GM21737 (cell line): ENCODE measurements at regions not wholly inside any gene's neighbourhood (a gene's known extent, or its start where the extent isn't known, plus 50 kb on each side); places are given as distances from the start of the nearest gene placed in this dataset.

Experiments used
- ATAC-seq: cut with Tn5 transposase; IDR thresholded peaks from one replicate; pipeline ENCODE4 v1.9.1; 2021; ENCODE audit warnings: mild to moderate bottlenecking, moderate library complexity; ENCODE audit not compliant: unreplicated experiment

- ATAC-seq: no peak
Measured at GRCh38 chr18:55121397-55122170, 162.3 kb upstream of the CCDC68 start.

- no peak for ATAC-seq
Measured at GRCh38 chr18:55120896-55121295, 161.6 kb upstream of the CCDC68 start.

GRCh38 chr18:55119434-55119833 is 160.2 kb upstream of the CCDC68 start:
- ATAC-seq: no peak

- ATAC-seq: no peak
Measured at GRCh38 chr18:55119016-55119415, 159.8 kb upstream of the CCDC68 start.

GRCh38 chr18:55116863-55117262 is 157.6 kb upstream of the CCDC68 start:
- no peak for ATAC-seq

GRCh38 chr18:55115606-55116005 is 156.3 kb upstream of the CCDC68 start:
- no peak for ATAC-seq

GRCh38 chr18:55114876-55115275 is 155.6 kb upstream of the CCDC68 start:
- ATAC-seq: no peak

GRCh38 chr18:55113800-55114199 is 154.5 kb upstream of the CCDC68 start:
- no peak for ATAC-seq

- no peak for ATAC-seq
Measured at GRCh38 chr18:55111271-55111670, 152.0 kb upstream of the CCDC68 start.

GRCh38 chr18:55110436-55110835 is 151.2 kb upstream of the CCDC68 start:
- ATAC-seq: no peak

GRCh38 chr18:55109818-55110414 is 150.7 kb upstream of the CCDC68 start:
- no peak for ATAC-seq

GRCh38 chr18:55106906-55107305 is 147.6 kb upstream of the CCDC68 start:
- ATAC-seq: no peak

- no peak for ATAC-seq
Measured at GRCh38 chr18:55106466-55106865, 147.2 kb upstream of the CCDC68 start.

- no peak for ATAC-seq
Measured at GRCh38 chr18:55105873-55106272, 146.6 kb upstream of the CCDC68 start.

GRCh38 chr18:55102958-55103456 is 143.7 kb upstream of the CCDC68 start:
- ATAC-seq: no peak

GRCh38 chr18:55102501-55102900 is 143.2 kb upstream of the CCDC68 start:
- ATAC-seq: no peak

- ATAC-seq: no peak
Measured at GRCh38 chr18:55101458-55101824, 142.2 kb upstream of the CCDC68 start.

GRCh38 chr18:55100817-55101457 is 141.7 kb upstream of the CCDC68 start:
- no peak for ATAC-seq

- no peak for ATAC-seq
Measured at GRCh38 chr18:55097456-55098170, 138.4 kb upstream of the CCDC68 start.

GRCh38 chr18:55096263-55096951 is 137.1 kb upstream of the CCDC68 start:
- ATAC-seq: no peak

GRCh38 chr18:55095584-55095983 is 136.3 kb upstream of the CCDC68 start:
- ATAC-seq: no peak
